ENCODE measurements at regions not wholly inside any gene's neighbourhood (a gene's known extent, or its start where the extent isn't known, plus 50 kb on each side); places are given as distances from the start of the nearest gene placed in this dataset.

DNA sequence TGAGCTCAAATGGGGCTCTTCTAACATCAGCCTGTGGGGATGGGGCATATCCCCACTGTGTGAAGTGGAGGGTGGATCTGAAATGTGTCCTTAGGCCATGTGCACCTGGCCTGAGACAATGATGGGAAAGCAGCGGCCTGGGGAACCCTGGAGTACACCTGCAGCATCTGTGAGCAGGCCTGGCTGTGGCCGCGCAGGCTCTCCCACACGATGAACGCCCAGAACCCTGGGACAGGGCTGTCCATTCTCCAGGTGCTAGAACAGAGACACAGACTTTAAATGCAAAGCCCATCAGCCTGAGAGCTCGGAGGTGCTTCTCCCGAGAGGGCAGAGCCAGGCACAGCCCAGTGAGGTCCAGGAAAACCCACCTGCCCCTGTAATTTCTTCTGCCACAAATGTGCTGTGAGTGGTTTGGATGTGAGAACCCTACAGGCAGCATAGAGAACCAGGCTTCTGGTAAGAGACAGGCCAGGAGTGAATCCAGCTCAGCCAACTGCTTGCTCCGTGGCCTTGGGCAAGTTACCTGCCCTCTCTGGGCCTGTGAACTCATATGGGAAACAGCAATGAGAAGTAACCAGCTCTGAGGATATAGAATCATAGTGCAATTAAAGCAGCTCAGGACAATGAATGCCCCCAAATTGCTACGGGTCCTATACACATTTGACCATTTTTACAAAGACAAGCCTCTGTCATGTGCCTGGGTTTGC, 167.9 kb downstream of the SHANK2 start:
- DNase-seq (ENCODE audit: low spot score in 2 of 2): no peak
- in situ Hi-C loops (cut with MboI; ENCODE audit: low sequenced_read_pairs): no loop called here
- Histone ChIP-seq H3K36me3 (replicated peaks) (no peaks in the 10 kb centered on the region), H3K4me1 (no peaks in the 10 kb centered on the region), H3K27me3 (ENCODE audit: low read depth) (no peaks in the 10 kb centered on the region), H3K9me3 (no peaks in the 10 kb centered on the region), H3K4me3 (no peak overlapping the region)

DNA sequence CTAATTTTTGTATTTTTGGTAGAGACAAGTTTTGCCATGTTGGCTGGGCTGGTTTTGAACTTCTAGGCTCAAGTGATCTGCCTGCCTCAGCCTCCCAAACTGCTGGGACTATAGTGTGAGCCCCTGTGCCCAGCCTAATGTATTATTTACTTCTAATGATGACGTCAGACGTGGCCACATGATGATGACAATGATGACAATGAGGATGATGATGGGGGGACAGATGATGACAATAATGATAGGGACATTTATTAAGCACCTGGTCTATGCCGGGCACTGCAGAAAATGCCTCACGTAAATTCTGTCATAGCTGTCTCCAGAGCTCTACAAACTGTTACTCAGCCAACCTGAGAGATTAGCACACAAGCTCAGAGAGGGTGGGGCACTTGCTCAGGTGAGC, 169.3 kb downstream of the SHANK2 start:
- Histone ChIP-seq H3K4me3 (no peak overlapping the region), H3K27me3 (ENCODE audit: low read depth) (no peaks in the 10 kb centered on the region), H3K36me3 (replicated peaks) (no peaks in the 10 kb centered on the region), H3K9me3 (no peaks in the 10 kb centered on the region), H3K4me1 (no peaks in the 10 kb centered on the region)
- in situ Hi-C loops (cut with MboI; ENCODE audit: low sequenced_read_pairs): no loop called here
- no peak for DNase-seq (ENCODE audit: low spot score in 2 of 2)

DNA sequence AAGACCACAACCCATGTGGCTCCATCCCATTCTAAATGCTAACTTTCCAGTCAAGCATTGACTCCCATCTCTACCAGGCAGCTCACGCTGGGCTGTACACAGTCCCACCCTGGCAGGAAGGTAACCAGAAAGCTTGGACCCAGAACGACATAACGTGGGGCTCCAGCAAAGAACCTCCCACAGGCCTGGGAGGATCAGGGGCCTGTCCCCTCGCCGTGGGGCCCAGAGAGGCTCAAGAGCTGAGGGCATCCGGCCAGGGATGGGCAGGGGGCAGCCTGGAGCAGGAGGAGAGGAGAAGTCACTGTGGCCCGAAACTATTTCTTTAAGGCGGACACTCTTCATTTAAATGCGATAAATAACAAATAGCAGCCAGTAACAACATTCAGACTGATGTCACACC, 169.9 kb downstream of the SHANK2 start:
- Histone ChIP-seq H3K4me1 (no peaks in the 10 kb centered on the region), H3K36me3 (replicated peaks) (no peaks in the 10 kb centered on the region), H3K9me3 (no peaks in the 10 kb centered on the region), H3K4me3 (no peak overlapping the region), H3K27me3 (ENCODE audit: low read depth) (no peaks in the 10 kb centered on the region)
- no peak for DNase-seq (ENCODE audit: low spot score in 2 of 2)
- in situ Hi-C loops (cut with MboI; ENCODE audit: low sequenced_read_pairs): no loop called here

DNA sequence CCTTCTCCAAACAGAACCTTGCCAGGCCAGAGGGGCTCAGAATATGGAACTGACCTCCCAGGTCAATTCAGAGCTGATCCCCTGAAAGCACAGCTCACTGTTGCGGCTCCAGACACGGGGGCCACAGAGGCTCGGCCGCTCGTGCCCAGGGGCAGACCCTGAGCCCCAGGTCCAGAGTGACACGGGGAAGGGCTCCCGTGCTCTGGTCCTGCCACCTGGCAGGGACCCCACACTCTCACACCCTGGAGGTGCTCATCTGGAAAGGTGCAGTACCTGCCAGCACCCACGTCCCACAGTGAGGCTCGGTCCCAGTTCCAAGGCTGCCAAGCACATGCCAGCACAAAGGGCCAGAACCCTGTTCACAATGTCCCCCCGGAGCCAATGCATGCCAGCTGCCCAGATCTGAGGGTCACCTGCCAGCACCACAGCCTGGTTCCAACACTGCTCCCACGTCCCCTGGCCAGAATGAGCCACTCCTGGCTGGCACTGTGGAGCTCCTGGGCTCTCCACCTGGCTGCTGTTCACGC, 170.6 kb downstream of the SHANK2 start:
- no peaks in the 10 kb centered on the region for H3K36me3 ChIP-seq (replicated peaks)
- no peak overlapping the region for H3K4me3 ChIP-seq
- H3K4me1 ChIP-seq: no peaks in the 10 kb centered on the region
- in situ Hi-C loops (cut with MboI; ENCODE audit: low sequenced_read_pairs): no loop called here
- H3K9me3 ChIP-seq: no peaks in the 10 kb centered on the region
- H3K27me3 ChIP-seq (ENCODE audit: low read depth): no peaks in the 10 kb centered on the region
- no peak for DNase-seq (ENCODE audit: low spot score in 2 of 2)

DNA sequence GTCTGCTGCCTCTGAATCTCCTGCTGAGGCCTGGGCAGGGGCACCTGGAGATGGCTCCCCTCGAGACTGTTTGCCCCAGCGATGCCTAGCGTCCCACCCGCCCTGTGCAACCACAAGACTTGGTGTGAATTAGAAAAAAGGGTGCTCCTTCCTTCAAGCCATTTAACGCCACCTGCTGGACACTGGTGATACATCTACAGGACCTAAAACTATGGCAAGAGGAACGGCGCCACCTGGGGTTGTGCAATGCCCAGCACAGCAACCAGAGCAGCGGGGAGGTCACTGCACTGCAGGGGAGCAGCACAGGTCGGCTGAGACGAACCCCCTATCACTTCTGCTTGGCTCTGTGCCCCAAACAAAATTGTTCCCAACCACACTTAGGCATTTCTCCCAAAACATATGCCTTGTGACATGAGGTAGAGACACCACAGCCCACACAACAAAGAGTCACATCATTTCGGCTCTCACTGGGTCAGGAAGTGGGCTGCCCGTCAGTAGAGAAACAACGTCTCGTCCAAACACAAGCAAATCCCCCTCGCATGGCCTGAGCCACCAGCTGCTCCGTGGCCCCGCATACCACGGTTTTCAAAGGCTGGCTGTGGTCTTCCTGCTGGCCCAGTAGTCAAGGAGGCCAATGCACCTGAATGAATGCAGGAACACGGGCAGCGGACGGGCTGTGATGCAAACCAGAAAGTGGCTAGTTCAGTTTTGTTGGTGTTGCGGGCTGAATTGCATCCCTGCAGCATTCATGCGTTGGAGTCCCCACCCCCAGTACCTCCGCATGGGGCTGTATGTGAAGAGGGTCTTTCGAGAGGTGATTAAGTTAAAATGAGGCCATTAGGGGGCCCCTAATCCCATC, 171.9 kb downstream of the SHANK2 start:
- H3K36me3 ChIP-seq (replicated peaks): no peaks in the 10 kb centered on the region
- in situ Hi-C loops (cut with MboI; ENCODE audit: low sequenced_read_pairs): no loop called here
- no peaks in the 10 kb centered on the region for H3K27me3 ChIP-seq (ENCODE audit: low read depth)
- no peaks in the 10 kb centered on the region for H3K4me1 ChIP-seq
- H3K9me3 ChIP-seq: no peaks in the 10 kb centered on the region
- H3K4me3 ChIP-seq: no peak overlapping the region
- DNase-seq (ENCODE audit: low spot score in 2 of 2): peak; percentile 37 to 76

DNA sequence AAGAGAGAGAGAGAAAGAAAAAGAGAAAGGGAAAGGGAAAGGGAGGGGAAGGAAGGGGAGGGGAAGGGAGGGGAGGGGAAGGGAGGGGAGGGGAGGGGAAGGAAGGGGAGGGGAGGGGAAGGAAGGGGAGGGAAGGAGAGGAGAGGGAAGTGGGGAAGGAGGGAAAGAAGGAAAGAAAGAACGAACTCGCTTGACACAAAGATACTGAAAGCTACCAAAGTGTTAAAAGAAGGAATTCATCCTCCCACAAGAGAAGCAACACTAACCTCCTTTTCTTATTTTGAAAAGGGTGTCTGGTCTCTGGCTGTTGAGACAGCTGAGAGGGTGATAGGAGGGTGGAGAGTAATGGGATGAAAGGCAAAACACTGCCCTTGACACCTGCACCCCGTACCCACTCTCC, 172.6 kb downstream of the SHANK2 start:
- Histone ChIP-seq H3K9me3 (no peaks in the 10 kb centered on the region), H3K27me3 (ENCODE audit: low read depth) (no peaks in the 10 kb centered on the region), H3K36me3 (replicated peaks) (no peaks in the 10 kb centered on the region), H3K4me3 (no peak overlapping the region), H3K4me1 (no peaks in the 10 kb centered on the region)
- in situ Hi-C loops (cut with MboI; ENCODE audit: low sequenced_read_pairs): no loop called here
- no peak for DNase-seq (ENCODE audit: low spot score in 2 of 2)

DNA sequence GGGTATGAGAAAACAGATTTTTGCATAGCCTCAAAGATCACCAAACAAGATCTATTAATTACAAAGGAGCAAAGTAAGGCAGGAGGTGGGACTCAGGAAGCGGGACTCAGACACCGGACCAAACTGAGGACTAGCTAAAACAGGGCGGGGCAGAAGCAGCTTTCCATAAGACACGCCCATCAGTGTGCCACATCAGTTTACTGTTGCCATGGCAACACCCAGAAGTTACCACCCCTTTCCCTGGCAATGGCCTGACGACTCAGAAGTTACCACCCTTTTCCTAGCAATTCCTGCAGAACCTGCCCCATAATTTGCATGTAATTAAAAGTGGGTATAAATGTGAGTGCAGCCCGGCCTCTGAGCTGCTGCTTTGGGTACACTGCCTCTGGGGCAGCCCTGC, 173.9 kb downstream of the SHANK2 start:
- H3K36me3 ChIP-seq (replicated peaks): no peaks in the 10 kb centered on the region
- in situ Hi-C loops (cut with MboI; ENCODE audit: low sequenced_read_pairs): no loop called here
- H3K9me3 ChIP-seq: no peaks in the 10 kb centered on the region
- H3K27me3 ChIP-seq (ENCODE audit: low read depth): no peaks in the 10 kb centered on the region
- no peaks in the 10 kb centered on the region for H3K4me1 ChIP-seq
- no peak overlapping the region for H3K4me3 ChIP-seq
- DNase-seq (ENCODE audit: low spot score in 2 of 2): no peak

DNA sequence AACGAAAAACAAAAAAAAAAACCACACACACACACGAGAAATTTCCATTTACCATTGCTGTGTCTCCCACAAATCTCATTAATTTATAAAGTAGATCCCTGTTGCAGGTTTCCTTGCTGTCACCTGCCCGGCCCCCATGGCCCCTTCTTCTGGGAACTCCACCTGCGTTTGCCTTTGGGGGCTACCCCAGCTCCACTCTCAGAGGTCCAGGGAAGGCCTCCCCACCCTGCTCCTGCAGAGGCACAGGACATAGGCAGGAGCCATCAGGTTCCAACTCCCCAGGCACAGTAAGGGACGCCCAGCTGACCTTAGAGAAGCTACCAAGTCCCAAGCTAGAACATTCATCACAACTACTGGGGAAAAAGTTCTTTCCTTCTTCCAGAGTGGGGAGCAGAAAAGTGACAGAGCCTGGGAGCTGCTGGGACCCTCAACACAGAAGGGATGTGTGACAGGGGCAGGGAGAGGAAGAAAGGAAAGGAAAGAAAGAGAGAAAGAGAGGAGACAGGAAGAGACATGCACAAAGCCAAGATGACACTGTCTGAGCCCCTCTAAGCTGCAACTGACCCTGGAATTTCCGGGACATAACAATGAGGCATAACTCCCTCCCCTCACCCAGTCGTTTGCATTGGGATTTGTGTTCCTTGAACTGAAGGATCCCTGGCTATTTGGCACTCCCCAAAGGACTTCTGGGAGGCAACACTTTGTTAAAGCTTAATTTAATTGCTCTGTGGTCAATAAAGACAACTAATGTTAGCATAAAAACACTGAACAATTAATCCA, 175.7 kb downstream of the SHANK2 start:
- H3K4me3 ChIP-seq: no peak overlapping the region
- no peak for DNase-seq (ENCODE audit: low spot score in 2 of 2)
- in situ Hi-C loops (cut with MboI; ENCODE audit: low sequenced_read_pairs): no loop called here
- no peaks in the 10 kb centered on the region for H3K4me1 ChIP-seq
- H3K36me3 ChIP-seq (replicated peaks): no peaks in the 10 kb centered on the region
- no peaks in the 10 kb centered on the region for H3K9me3 ChIP-seq
- H3K27me3 ChIP-seq (ENCODE audit: low read depth): no peaks in the 10 kb centered on the region

DNA sequence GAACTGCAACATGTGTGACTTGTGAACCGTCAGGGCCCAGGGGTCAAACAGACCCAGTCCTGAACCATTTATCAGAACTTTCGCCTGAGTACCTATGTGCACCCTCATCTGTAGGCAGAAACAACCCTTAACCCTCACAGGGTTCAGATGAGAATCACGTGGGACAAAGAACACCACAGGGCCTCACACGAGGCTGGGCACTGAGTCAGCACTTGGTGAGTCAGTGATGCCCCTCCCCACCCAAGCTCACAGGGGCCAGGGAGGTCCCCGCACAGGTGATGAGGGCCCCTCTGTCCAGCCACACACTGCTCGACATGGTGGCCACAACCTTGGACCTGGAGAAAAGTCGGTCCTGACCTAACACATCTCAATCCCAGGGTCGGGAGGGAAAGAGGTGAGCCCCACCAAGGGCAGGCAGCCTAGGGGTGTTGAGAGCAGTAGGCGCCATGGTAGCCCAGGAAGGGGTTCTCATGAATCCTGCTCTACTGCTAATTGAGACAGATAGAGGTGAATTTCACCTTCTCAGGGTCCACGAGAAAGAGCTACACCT, 176.4 kb downstream of the SHANK2 start:
- H3K27me3 ChIP-seq (ENCODE audit: low read depth): no peaks in the 10 kb centered on the region
- in situ Hi-C loops (cut with MboI; ENCODE audit: low sequenced_read_pairs): no loop called here
- no peak overlapping the region for H3K4me3 ChIP-seq
- H3K9me3 ChIP-seq: no peaks in the 10 kb centered on the region
- H3K4me1 ChIP-seq: no peaks in the 10 kb centered on the region
- DNase-seq (ENCODE audit: low spot score in 2 of 2): no peak
- no peaks in the 10 kb centered on the region for H3K36me3 ChIP-seq (replicated peaks)

DNA sequence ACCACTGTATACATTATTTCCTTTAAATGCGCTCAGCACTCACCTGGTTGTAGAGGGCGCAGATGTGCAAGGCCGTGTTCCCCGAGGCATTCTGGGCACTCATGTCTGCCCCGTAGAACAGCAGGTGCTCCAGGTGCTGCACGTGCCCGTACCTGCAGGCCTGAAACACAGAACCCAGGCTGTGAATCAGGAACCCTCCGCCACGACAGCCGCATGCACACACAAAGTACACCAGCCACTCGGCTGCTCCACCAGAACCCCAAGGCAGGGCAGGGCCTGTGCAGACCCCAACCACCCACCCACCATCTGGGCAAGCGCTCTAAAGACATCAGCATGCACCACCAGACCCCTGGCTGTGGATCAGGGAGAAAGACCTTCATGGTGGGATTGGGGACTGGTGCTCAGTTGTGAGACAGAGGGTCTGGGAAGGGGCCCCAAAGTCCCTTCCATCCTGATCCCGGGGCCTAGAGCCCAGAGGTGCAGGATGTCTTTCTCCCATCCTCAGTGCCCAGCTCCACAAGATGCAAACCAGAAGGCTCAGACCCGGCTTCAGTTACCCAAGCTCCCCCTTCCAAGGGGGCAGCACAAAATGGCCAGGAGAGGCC, 177.2 kb downstream of the SHANK2 start:
- no peak overlapping the region for H3K4me3 ChIP-seq
- no peaks in the 10 kb centered on the region for H3K27me3 ChIP-seq (ENCODE audit: low read depth)
- DNase-seq (ENCODE audit: low spot score in 2 of 2): no peak
- no peaks in the 10 kb centered on the region for H3K36me3 ChIP-seq (replicated peaks)
- H3K4me1 ChIP-seq: no peaks in the 10 kb centered on the region
- no peaks in the 10 kb centered on the region for H3K9me3 ChIP-seq
- in situ Hi-C loops (cut with MboI; ENCODE audit: low sequenced_read_pairs): no loop called here

DNA sequence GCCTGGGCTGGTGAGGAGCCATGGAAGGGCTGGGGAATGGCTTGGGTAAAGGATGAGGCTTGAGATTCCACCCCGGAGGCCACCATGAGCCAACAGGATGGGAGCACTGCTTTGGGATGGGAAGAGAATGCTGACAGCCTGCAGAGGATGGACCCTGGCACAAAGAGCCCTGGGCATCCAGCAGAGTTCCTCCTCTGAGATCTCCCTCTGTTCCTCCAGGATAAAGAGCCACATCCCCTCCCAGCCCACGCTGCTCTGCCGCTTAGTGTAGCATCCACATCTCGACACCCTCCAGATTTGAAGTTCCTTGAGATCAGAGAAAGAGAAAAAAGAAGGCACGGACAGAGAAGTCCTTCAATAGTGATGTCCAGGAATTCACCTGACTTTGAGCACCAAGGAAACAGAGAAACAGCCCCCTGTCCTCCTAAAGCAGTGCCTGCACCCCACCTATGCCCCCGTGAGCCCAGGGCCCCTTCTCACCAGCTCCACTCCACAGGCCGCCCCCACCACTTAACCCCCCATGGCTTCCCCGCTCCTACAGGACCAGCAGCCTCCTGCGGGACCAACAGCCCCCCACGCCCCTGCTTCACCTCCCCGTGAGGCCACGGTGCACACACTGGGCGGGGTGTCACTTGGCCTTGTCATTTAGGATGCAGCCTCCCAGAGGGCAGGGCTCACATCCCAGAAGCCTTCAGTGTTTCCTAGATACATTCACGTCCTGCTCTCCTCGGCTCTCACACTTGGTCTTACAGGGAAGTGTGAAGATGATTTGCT, 180.5 kb downstream of the SHANK2 start:
- no peak for DNase-seq (ENCODE audit: low spot score in 2 of 2)
- in situ Hi-C loops (cut with MboI; ENCODE audit: low sequenced_read_pairs): no loop called here
- Histone ChIP-seq H3K27me3 (ENCODE audit: low read depth) (no peaks in the 10 kb centered on the region), H3K4me3 (no peak overlapping the region), H3K36me3 (replicated peaks) (no peaks in the 10 kb centered on the region), H3K4me1 (no peaks in the 10 kb centered on the region), H3K9me3 (no peaks in the 10 kb centered on the region)

DNA sequence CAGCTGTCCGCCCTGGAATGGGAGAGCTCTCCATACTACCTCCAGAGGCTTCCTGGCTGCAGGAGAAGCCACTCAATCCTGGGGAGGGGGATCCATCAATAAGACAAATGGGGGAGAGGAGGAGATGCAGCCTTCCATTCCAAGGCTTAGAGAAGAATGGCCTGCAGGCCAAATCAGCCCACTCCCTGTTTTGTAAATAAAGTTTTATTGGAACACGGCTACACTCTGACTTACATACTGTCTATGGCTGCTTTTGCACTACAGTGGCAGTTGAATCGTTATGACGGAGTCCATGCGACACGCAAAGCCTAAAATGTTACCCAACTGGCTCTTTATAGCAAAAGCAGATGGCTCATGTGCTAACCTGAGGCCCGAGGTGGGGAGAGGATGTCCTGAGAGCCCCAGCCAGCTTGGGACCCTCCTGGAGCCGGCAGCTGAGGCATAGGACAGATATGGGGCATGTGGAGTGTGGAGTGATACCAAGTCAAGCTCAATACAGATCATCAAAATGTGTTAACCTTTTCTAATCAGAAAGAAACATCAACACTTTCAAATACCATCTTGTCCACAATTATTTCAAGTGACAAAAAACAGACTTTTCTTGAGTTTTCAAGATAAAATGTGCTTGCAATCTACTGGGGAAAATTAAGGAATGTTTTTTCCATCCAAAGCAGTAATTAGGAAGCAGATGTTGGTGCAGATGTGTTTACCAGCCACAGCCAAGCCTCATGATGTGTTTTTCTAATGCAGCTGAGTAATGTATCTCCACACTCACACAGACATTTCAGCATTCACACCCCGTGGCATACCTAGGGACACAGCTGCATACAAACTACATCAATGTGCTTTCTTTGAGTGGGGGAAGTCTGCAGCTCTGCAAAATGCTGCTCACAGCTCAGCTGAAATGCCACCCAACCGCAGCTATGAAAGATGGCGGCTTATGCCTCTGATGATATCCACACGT, 181.6 kb downstream of the SHANK2 start:
- no peak for DNase-seq (ENCODE audit: low spot score in 2 of 2)
- H3K9me3 ChIP-seq: no peaks in the 10 kb centered on the region

More for the DNA sequence above, 181.6 kb downstream of the SHANK2 start:
- Histone ChIP-seq H3K4me3 (no peak overlapping the region), H3K4me1 (no peaks in the 10 kb centered on the region), H3K27me3 (ENCODE audit: low read depth) (no peaks in the 10 kb centered on the region), H3K36me3 (replicated peaks) (no peaks in the 10 kb centered on the region)
- in situ Hi-C loops (cut with MboI; ENCODE audit: low sequenced_read_pairs): no loop called here
